Vagina (tissue), 2 donors: ENCODE measurements at regions not wholly inside any gene's neighbourhood (a gene's known extent, or its start where the extent isn't known, plus 50 kb on each side); places are given as distances from the start of the nearest gene placed in this dataset.

Source experiments
- CTCF ChIP-seq, 3 experiments: fragments of 450-650 bp in 2 of 3; fragments of 200-600 bp in 1 of 3; sonication (generic) in 1 of 3; IDR thresholded peaks; one replicate each; pipeline ENCODE4 v1.5.1; 2017 to 2019; ENCODE audit warnings: antibody characterized with exemption in 3 of 3, mild to moderate bottlenecking in 2 of 3, moderate library complexity in 2 of 3
- POLR2A ChIP-seq, 2 donors: fragments of 450-650 bp; IDR thresholded peaks; one replicate each; pipeline ENCODE4 v1.6.1; 2017; ENCODE audit warnings: antibody characterized with exemption in 2 of 2, mild to moderate bottlenecking in 2 of 2, moderate library complexity in 2 of 2
- POLR2AphosphoS5 ChIP-seq, 2 donors: sonication (generic); formaldehyde crosslinking; IDR thresholded peaks; one replicate each; pipeline ENCODE4 v1.9.0; 2017; ENCODE audit warnings: antibody characterized with exemption in 2 of 2, mild to moderate bottlenecking in 2 of 2, low read depth in 1 of 2; ENCODE audit not compliant: insufficient read depth in 1 of 2

GRCh38 chr1:192441492-192441891 is 124.7 kb downstream of the RGS21 start:
- TF ChIP-seq CTCF (IDR thresholded peaks at IDR 0.05) (no peak), POLR2A (IDR thresholded peaks at IDR 0.05) (no peak), POLR2AphosphoS5 (IDR thresholded peaks at IDR 0.05; ENCODE audit: insufficient read depth in 1 of 2, low read depth in 1 of 2) (no peak)
